ENCODE measurements at regions not wholly inside any gene's neighbourhood (a gene's known extent, or its start where the extent isn't known, plus 50 kb on each side); places are given as distances from the start of the nearest gene placed in this dataset.
A peak's percentile ranks its signal among the peaks of the same experiment; 100 is the strongest.

- no peak for TF ChIP-seq CTCF (conservative IDR thresholded peaks at IDR 0.05)
- Mint-ChIP-seq H3K4me1 (peaks cover 9% of the 10 kb centered on the region), H3K36me3 (ENCODE audit: low read depth) (peaks cover 14% of the 10 kb centered on the region), H3K9me3 (peaks cover 8% of the 10 kb centered on the region), H3K4me3 (peak overlapping the region; percentile 91), H3K27me3 (ENCODE audit: low read depth) (no peaks in the 10 kb centered on the region), H3K27ac (ENCODE audit: unreplicated experiment) (peak overlapping the region; percentile 95)
- no peak for DNase-seq (ENCODE audit: low read depth, low spot score)
These were observed 421.3 kb downstream of the ZFHX3 start for GRCh38 chr16:72626623-72627022.

GRCh38 chr16:72621651-72622050 is 426.3 kb downstream of the ZFHX3 start:
- no peak for DNase-seq (ENCODE audit: low read depth, low spot score)
- H3K9me3 Mint-ChIP-seq, result peaks cover 4% of the 10 kb centered on the region
- no peak overlapping the region for H3K4me3 Mint-ChIP-seq
- peaks cover 4% of the 10 kb centered on the region for H3K4me1 Mint-ChIP-seq
- no peaks in the 10 kb centered on the region for H3K27me3 Mint-ChIP-seq (ENCODE audit: low read depth)
- no peak for TF ChIP-seq CTCF (conservative IDR thresholded peaks at IDR 0.05)
- no peak overlapping the region for H3K27ac Mint-ChIP-seq (ENCODE audit: unreplicated experiment)
- peaks cover 15% of the 10 kb centered on the region for H3K36me3 Mint-ChIP-seq (ENCODE audit: low read depth)

GRCh38 chr16:72620853-72621252 is 427.1 kb downstream of the ZFHX3 start:
- no peak for TF ChIP-seq CTCF (conservative IDR thresholded peaks at IDR 0.05)
- H3K9me3 Mint-ChIP-seq, result peaks cover 5% of the 10 kb centered on the region
- no peaks in the 10 kb centered on the region for H3K4me1 Mint-ChIP-seq
- no peak for DNase-seq (ENCODE audit: low read depth, low spot score)
- no peak overlapping the region for H3K4me3 Mint-ChIP-seq
- no peaks in the 10 kb centered on the region for H3K27me3 Mint-ChIP-seq (ENCODE audit: low read depth)
- H3K36me3 Mint-ChIP-seq (ENCODE audit: low read depth), result peaks cover 15% of the 10 kb centered on the region
- no peak overlapping the region for H3K27ac Mint-ChIP-seq (ENCODE audit: unreplicated experiment)

- Mint-ChIP-seq H3K27ac (ENCODE audit: unreplicated experiment) (no peak overlapping the region), H3K4me3 (no peak overlapping the region), H3K4me1 (no peaks in the 10 kb centered on the region), H3K36me3 (ENCODE audit: low read depth) (peaks cover 14% of the 10 kb centered on the region), H3K9me3 (peaks cover 6% of the 10 kb centered on the region), H3K27me3 (ENCODE audit: low read depth) (no peaks in the 10 kb centered on the region)
- no peak for TF ChIP-seq CTCF (conservative IDR thresholded peaks at IDR 0.05)
- no peak for DNase-seq (ENCODE audit: low read depth, low spot score)
These were observed 427.6 kb downstream of the ZFHX3 start for GRCh38 chr16:72620348-72620747.

GRCh38 chr16:72615856-72616255 is 432.1 kb downstream of the ZFHX3 start:
- peaks cover 6% of the 10 kb centered on the region for H3K9me3 Mint-ChIP-seq

More at GRCh38 chr16:72615856-72616255, 432.1 kb downstream of the ZFHX3 start:
- no peak for DNase-seq (ENCODE audit: low read depth, low spot score)
- no peak overlapping the region for H3K4me3 Mint-ChIP-seq
- peak overlapping the region; percentile 36 for H3K27ac Mint-ChIP-seq (ENCODE audit: unreplicated experiment)
- peaks cover 12% of the 10 kb centered on the region for H3K36me3 Mint-ChIP-seq (ENCODE audit: low read depth)
- TF ChIP-seq CTCF (conservative IDR thresholded peaks at IDR 0.05), result no peak
- no peaks in the 10 kb centered on the region for H3K4me1 Mint-ChIP-seq
- no peaks in the 10 kb centered on the region for H3K27me3 Mint-ChIP-seq (ENCODE audit: low read depth)

All from neural crest cell (in vitro differentiated cells).